ENCODE measurements at regions not wholly inside any gene's neighbourhood (a gene's known extent, or its start where the extent isn't known, plus 50 kb on each side); places are given as distances from the start of the nearest gene placed in this dataset.
A peak's percentile ranks its signal among the peaks of the same experiment; 100 is the strongest.

GRCh38 chr13:81957121-81957520 is 1616.2 kb upstream of the SPRY2 start:
- H3K4me3 ChIP-seq (ENCODE audit: low read length): no peak overlapping the region
- TF ChIP-seq, protein P1, sequence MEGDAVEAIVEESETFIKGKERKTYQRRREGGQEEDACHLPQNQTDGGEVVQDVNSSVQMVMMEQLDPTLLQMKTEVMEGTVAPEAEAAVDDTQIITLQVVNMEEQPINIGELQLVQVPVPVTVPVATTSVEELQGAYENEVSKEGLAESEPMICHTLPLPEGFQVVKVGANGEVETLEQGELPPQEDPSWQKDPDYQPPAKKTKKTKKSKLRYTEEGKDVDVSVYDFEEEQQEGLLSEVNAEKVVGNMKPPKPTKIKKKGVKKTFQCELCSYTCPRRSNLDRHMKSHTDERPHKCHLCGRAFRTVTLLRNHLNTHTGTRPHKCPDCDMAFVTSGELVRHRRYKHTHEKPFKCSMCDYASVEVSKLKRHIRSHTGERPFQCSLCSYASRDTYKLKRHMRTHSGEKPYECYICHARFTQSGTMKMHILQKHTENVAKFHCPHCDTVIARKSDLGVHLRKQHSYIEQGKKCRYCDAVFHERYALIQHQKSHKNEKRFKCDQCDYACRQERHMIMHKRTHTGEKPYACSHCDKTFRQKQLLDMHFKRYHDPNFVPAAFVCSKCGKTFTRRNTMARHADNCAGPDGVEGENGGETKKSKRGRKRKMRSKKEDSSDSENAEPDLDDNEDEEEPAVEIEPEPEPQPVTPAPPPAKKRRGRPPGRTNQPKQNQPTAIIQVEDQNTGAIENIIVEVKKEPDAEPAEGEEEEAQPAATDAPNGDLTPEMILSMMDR (conservative IDR thresholded peaks at IDR 0.05; ENCODE audit: low read depth, low read length): peak; percentile 24
- DNase-seq (ENCODE audit: low read depth): no peak

DNA sequence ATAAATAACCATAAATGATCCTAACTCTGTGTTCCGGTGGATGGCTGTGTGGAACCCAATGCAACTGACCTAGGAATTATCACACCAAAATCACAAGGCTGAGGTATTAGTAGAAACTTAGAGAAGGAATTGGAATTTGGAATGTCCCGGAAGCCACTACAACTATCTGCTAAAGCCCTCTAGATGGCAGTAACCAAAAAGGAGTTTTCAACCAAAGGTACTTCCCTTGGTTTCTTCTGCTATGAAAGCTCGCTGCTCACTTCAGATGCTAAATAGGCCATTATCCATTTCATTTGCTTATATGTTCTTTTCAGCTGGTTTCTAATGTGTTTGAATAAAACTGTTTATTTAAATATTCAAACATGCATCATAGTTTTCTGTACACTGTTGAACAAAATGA is 1589.1 kb upstream of the SPRY2 start:
- no peak overlapping the region for H3K4me3 ChIP-seq (ENCODE audit: low read length)
- DNase-seq (ENCODE audit: low read depth): peak; percentile 24
- TF ChIP-seq, protein P1 (conservative IDR thresholded peaks at IDR 0.05; ENCODE audit: low read depth, low read length): peak; percentile 71

GRCh38 chr13:81927347-81927746 is 1586.4 kb upstream of the SPRY2 start:
- TF ChIP-seq, protein P1 (conservative IDR thresholded peaks at IDR 0.05; ENCODE audit: low read depth, low read length): peak; percentile 34
- DNase-seq (ENCODE audit: low read depth): no peak
- H3K4me3 ChIP-seq (ENCODE audit: low read length): no peak overlapping the region

GRCh38 chr13:81917810-81918209 is 1576.9 kb upstream of the SPRY2 start:
- TF ChIP-seq, protein P1 (conservative IDR thresholded peaks at IDR 0.05; ENCODE audit: low read depth, low read length): no peak
- DNase-seq (ENCODE audit: low read depth): no peak
- H3K4me3 ChIP-seq (ENCODE audit: low read length): no peak overlapping the region

- peak; percentile 19 for DNase-seq (ENCODE audit: low read depth)
- TF ChIP-seq, protein P1 (conservative IDR thresholded peaks at IDR 0.05; ENCODE audit: low read depth, low read length): no peak
- H3K4me3 ChIP-seq (ENCODE audit: low read length): no peak overlapping the region
Measured at GRCh38 chr13:81916461-81916860, 1575.5 kb upstream of the SPRY2 start.

DNA sequence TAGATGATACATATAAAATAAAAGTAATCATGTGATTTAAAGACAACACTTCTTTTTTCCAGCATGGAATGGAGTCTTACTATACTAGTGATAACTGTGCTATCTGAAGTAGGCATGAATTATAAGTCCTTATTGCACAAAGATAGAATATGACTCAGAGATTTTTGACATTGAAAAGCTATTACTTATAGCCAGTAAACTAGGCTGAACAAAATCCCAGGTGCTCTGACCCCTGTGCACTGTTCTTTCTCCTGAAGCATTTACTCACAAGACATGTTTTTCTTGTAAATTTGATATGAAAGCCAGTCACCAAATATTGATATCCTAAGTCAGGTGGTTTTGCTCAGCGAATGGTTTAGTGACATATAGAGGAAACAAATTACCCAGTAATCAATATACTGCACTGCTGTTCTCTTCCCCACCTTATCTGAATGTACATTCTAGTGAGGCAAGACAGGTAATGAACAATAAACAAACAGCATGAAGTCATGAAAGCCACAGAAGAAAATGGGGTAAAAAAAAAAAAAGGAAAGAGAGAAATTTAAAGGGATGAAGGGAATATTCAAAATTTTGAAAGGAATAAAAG is 1567.0 kb upstream of the SPRY2 start:
- no peak for DNase-seq (ENCODE audit: low read depth)
- no peak overlapping the region for H3K4me3 ChIP-seq (ENCODE audit: low read length)

DNA sequence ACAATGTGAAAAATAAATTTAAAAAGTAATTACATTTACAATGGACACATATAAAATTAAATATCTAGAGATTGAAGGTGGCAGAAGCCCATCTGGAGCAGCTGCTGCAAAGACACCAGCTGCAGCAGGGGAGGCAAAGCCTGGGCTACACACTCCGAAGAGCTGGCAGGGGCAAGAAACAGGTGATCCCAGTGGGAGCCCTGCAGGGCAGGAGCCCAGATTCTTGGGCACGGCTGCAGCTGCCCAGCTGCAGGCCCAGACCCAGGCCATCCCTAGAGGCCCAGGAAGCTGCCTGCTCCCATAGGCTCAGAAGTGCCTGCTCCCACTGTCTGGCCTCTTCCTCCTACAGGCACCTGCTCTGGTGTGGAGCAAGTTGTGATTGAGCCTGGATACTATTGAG is 1547.9 kb upstream of the SPRY2 start:
- DNase-seq (ENCODE audit: low read depth): no peak
- H3K4me3 ChIP-seq (ENCODE audit: low read length): no peak overlapping the region
- TF ChIP-seq, protein P1 (conservative IDR thresholded peaks at IDR 0.05; ENCODE audit: low read depth, low read length): no peak

More for the DNA sequence above, 1567.0 kb upstream of the SPRY2 start:
- TF ChIP-seq, protein P1 (conservative IDR thresholded peaks at IDR 0.05; ENCODE audit: low read depth, low read length): no peak
